ENCODE measurements at regions not wholly inside any gene's neighbourhood (a gene's known extent, or its start where the extent isn't known, plus 50 kb on each side); places are given as distances from the start of the nearest gene placed in this dataset.

DNA sequence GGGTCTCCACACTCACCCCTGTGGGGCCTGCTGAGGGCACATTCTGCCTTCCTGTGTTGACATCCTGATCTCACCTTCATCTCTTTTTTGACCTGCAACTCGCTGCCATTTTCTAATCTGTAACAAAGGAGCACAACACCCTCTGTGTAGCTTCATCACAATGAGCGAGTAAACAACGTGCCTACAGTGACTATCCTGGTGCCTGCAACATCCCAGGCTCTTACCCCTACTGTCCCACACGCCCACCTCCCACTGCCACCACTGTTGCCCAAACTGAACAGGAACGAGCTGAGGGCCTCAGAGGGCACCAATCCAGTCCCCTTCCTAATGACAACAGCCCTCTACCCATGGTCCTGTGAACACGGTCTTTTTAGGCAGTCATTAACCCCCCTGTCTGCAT, 102.2 kb upstream of the GJB6 start:
- CTCF ChIA-PET: no interaction called here
- H3K9me3 Mint-ChIP-seq: no peaks in the 10 kb centered on the region
- TF ChIP-seq TCF7 (CRISPR knock-in tag; IDR thresholded peaks at IDR 0.05; ENCODE audit: low read depth) (no peak), SOX15 (CRISPR knock-in tag; IDR thresholded peaks at IDR 0.05) (no peak), EMX1 (CRISPR knock-in tag; IDR thresholded peaks at IDR 0.05) (no peak), NR1H2 (CRISPR knock-in tag; IDR thresholded peaks at IDR 0.05) (no peak), SMAD3 (CRISPR knock-in tag; IDR thresholded peaks at IDR 0.05; ENCODE audit: borderline replicate concordance) (no peak)
- TF ChIP-seq, protein P1, sequence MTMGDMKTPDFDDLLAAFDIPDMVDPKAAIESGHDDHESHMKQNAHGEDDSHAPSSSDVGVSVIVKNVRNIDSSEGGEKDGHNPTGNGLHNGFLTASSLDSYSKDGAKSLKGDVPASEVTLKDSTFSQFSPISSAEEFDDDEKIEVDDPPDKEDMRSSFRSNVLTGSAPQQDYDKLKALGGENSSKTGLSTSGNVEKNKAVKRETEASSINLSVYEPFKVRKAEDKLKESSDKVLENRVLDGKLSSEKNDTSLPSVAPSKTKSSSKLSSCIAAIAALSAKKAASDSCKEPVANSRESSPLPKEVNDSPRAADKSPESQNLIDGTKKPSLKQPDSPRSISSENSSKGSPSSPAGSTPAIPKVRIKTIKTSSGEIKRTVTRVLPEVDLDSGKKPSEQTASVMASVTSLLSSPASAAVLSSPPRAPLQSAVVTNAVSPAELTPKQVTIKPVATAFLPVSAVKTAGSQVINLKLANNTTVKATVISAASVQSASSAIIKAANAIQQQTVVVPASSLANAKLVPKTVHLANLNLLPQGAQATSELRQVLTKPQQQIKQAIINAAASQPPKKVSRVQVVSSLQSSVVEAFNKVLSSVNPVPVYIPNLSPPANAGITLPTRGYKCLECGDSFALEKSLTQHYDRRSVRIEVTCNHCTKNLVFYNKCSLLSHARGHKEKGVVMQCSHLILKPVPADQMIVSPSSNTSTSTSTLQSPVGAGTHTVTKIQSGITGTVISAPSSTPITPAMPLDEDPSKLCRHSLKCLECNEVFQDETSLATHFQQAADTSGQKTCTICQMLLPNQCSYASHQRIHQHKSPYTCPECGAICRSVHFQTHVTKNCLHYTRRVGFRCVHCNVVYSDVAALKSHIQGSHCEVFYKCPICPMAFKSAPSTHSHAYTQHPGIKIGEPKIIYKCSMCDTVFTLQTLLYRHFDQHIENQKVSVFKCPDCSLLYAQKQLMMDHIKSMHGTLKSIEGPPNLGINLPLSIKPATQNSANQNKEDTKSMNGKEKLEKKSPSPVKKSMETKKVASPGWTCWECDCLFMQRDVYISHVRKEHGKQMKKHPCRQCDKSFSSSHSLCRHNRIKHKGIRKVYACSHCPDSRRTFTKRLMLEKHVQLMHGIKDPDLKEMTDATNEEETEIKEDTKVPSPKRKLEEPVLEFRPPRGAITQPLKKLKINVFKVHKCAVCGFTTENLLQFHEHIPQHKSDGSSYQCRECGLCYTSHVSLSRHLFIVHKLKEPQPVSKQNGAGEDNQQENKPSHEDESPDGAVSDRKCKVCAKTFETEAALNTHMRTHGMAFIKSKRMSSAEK (CRISPR knock-in tag; IDR thresholded peaks at IDR 0.05; ENCODE audit: borderline replicate concordance): no peak
- TF ChIP-seq, protein P2, sequence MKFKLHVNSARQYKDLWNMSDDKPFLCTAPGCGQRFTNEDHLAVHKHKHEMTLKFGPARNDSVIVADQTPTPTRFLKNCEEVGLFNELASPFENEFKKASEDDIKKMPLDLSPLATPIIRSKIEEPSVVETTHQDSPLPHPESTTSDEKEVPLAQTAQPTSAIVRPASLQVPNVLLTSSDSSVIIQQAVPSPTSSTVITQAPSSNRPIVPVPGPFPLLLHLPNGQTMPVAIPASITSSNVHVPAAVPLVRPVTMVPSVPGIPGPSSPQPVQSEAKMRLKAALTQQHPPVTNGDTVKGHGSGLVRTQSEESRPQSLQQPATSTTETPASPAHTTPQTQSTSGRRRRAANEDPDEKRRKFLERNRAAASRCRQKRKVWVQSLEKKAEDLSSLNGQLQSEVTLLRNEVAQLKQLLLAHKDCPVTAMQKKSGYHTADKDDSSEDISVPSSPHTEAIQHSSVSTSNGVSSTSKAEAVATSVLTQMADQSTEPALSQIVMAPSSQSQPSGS (CRISPR knock-in tag; IDR thresholded peaks at IDR 0.05; ENCODE audit: borderline replicate concordance, low read depth): no peak
- TF ChIP-seq, protein P3, sequence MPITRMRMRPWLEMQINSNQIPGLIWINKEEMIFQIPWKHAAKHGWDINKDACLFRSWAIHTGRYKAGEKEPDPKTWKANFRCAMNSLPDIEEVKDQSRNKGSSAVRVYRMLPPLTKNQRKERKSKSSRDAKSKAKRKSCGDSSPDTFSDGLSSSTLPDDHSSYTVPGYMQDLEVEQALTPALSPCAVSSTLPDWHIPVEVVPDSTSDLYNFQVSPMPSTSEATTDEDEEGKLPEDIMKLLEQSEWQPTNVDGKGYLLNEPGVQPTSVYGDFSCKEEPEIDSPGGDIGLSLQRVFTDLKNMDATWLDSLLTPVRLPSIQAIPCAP (CRISPR knock-in tag; IDR thresholded peaks at IDR 0.05): no peak
- no peaks in the 10 kb centered on the region for H3K36me3 Mint-ChIP-seq
- no peak overlapping the region for H3K4me3 Mint-ChIP-seq
- no peak for ATAC-seq
- no peak for DNase-seq (ENCODE audit: low spot score)
- peaks cover 23% of the 10 kb centered on the region for H3K4me1 Mint-ChIP-seq
- POLR2A ChIA-PET: no interaction called here
- H3K27me3 Mint-ChIP-seq (ENCODE audit: low read depth): no peaks in the 10 kb centered on the region; the same call in 1 of the 2 replicates
- no peak overlapping the region for H3K27ac Mint-ChIP-seq

DNA sequence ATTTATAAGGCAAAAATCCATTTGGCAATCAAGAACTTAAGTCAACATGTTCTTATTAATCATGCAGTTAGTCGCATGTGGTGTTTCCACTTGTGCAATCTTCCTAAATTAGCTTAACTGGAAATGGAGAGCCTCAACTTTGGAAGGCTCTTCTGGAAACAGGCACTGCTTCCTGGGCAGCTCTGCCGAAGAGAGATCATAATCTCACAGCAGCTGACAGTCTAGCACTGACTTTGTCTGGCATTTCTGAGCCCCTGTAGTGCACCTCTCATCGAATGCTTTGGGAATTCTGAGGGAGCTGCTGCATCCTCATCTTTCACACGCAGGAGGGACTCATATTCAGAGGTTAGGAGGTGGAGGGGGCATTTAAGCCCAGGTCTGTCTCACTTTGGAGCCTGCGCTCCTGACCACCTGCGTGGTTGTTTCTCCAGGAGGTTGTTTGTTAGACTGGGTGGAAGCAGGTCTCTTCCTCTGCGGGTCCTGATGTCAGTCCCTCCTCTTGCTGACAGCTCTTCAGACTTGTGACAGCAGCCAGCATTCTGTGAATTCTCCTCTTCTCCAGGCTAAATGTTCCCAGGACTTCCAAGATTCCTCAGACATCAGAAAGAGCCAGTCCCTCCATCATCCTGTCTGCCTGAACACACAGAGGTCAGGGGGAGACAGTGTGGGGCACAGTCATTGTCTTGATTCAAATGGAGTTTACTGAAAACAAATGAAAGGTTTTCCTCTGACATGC, 100.4 kb upstream of the GJB6 start:
- TF ChIP-seq ZNF423 (CRISPR knock-in tag; IDR thresholded peaks at IDR 0.05): no peak
- TF ChIP-seq, protein P4, sequence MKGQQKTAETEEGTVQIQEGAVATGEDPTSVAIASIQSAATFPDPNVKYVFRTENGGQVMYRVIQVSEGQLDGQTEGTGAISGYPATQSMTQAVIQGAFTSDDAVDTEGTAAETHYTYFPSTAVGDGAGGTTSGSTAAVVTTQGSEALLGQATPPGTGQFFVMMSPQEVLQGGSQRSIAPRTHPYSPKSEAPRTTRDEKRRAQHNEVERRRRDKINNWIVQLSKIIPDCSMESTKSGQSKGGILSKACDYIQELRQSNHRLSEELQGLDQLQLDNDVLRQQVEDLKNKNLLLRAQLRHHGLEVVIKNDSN (CRISPR knock-in tag; IDR thresholded peaks at IDR 0.05): no peak
- TF ChIP-seq, protein P5, sequence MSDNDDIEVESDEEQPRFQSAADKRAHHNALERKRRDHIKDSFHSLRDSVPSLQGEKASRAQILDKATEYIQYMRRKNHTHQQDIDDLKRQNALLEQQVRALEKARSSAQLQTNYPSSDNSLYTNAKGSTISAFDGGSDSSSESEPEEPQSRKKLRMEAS (CRISPR knock-in tag; IDR thresholded peaks at IDR 0.05): no peak
- no peak overlapping the region for H3K4me3 Mint-ChIP-seq
- no peaks in the 10 kb centered on the region; the same call in 1 of the 2 replicates for H3K27me3 Mint-ChIP-seq (ENCODE audit: low read depth)
- DNase-seq (ENCODE audit: low spot score): no peak
- peak; percentile 44; the same call in 1 of the 2 replicates for ATAC-seq
- H3K27ac Mint-ChIP-seq: no peak overlapping the region
- CTCF ChIA-PET: interaction anchor here (1.4 kb wide), 1 partner anchor 136 kb away, joined by 6 read pairs; no protein-coding TSS in a partner anchor
- POLR2A ChIA-PET: interaction anchor here (0.6 kb wide), 1 partner anchor 65 kb away, joined by 3 read pairs; no protein-coding TSS in a partner anchor
- H3K36me3 Mint-ChIP-seq: no peaks in the 10 kb centered on the region
- H3K9me3 Mint-ChIP-seq: 0 out of 2 replicates have a peak, but pooled peaks cover 4% of the 10 kb centered on the region
- H3K4me1 Mint-ChIP-seq: peaks cover 23% of the 10 kb centered on the region

DNA sequence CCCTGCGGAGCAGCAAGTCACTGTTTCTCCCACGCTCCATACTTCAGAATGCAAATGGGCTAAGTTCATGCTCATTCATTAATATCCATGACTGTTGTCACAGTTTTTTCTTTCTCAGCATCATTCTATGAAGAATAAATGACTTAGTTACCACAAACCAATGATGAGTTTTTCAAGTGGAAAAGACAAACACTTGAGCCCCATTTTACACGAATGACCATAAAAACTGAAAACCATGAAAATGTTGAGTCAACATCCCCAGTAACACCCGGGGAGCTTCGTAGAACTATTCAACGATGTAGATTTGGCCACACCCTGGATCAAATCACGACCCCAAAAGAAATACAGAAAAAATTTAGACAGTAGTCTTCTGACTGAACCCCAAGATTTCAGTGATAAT, 99.8 kb upstream of the GJB6 start:
- Mint-ChIP-seq H3K9me3 (0 out of 2 replicates have a peak, but pooled peaks cover 4% of the 10 kb centered on the region), H3K27me3 (ENCODE audit: low read depth) (no peaks in the 10 kb centered on the region; the same call in 1 of the 2 replicates), H3K4me3 (no peak overlapping the region), H3K4me1 (peaks cover 23% of the 10 kb centered on the region), H3K27ac (no peak overlapping the region), H3K36me3 (no peaks in the 10 kb centered on the region)
- CTCF ChIA-PET: interaction anchor here (1.4 kb wide), 1 partner anchor 135 kb away, joined by 6 read pairs; no protein-coding TSS in a partner anchor
- POLR2A ChIA-PET: interaction anchor here (0.6 kb wide), 1 partner anchor 64 kb away, joined by 3 read pairs; no protein-coding TSS in a partner anchor
- DNase-seq (ENCODE audit: low spot score): no peak
- ATAC-seq: no peak
- TF ChIP-seq RORB (CRISPR knock-in tag; IDR thresholded peaks at IDR 0.05): no peak
- no peak for TF ChIP-seq MXD4 (CRISPR knock-in tag; IDR thresholded peaks at IDR 0.05; ENCODE audit: borderline replicate concordance)
- TF ChIP-seq ZBTB21 (CRISPR knock-in tag; IDR thresholded peaks at IDR 0.05; ENCODE audit: borderline replicate concordance): no peak
- TF ChIP-seq, protein P4 (CRISPR knock-in tag; IDR thresholded peaks at IDR 0.05): no peak
- TF ChIP-seq, protein P6, sequence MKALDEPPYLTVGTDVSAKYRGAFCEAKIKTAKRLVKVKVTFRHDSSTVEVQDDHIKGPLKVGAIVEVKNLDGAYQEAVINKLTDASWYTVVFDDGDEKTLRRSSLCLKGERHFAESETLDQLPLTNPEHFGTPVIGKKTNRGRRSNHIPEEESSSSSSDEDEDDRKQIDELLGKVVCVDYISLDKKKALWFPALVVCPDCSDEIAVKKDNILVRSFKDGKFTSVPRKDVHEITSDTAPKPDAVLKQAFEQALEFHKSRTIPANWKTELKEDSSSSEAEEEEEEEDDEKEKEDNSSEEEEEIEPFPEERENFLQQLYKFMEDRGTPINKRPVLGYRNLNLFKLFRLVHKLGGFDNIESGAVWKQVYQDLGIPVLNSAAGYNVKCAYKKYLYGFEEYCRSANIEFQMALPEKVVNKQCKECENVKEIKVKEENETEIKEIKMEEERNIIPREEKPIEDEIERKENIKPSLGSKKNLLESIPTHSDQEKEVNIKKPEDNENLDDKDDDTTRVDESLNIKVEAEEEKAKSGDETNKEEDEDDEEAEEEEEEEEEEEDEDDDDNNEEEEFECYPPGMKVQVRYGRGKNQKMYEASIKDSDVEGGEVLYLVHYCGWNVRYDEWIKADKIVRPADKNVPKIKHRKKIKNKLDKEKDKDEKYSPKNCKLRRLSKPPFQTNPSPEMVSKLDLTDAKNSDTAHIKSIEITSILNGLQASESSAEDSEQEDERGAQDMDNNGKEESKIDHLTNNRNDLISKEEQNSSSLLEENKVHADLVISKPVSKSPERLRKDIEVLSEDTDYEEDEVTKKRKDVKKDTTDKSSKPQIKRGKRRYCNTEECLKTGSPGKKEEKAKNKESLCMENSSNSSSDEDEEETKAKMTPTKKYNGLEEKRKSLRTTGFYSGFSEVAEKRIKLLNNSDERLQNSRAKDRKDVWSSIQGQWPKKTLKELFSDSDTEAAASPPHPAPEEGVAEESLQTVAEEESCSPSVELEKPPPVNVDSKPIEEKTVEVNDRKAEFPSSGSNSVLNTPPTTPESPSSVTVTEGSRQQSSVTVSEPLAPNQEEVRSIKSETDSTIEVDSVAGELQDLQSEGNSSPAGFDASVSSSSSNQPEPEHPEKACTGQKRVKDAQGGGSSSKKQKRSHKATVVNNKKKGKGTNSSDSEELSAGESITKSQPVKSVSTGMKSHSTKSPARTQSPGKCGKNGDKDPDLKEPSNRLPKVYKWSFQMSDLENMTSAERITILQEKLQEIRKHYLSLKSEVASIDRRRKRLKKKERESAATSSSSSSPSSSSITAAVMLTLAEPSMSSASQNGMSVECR (CRISPR knock-in tag; IDR thresholded peaks at IDR 0.05; ENCODE audit: borderline replicate concordance): no peak
- TF ChIP-seq IRF2 (CRISPR knock-in tag; IDR thresholded peaks at IDR 0.05; ENCODE audit: borderline replicate concordance, low read depth): no peak

Measured in WTC11 (cell line).